ENCODE measurements at regions not wholly inside any gene's neighbourhood (a gene's known extent, or its start where the extent isn't known, plus 50 kb on each side); places are given as distances from the start of the nearest gene placed in this dataset.
"Not testable (repeated sequence)": the region's sequence is repeated elsewhere in the genome, so short reads cannot be mapped to it uniquely, and the experiment has no call there.

DNA sequence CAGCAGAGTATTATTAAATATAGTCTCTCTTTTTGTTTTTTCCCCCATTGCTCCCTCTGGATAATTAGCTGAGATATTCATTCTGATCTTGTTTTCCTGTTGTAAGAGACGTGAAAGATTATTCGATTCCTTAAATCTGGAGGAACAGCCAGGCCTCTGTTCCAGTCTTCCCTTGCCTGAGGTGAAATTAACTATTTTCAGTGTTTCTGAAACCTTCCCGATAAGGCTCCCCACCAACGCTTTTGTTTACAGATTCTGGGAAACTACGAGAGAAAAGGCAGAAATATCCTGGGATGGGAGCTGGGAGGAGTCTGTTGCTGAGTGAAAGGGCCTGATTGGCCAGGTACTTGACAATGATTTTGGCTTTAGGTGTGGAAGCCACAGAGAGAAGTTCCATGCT is 63.6 kb upstream of the AGR3 start:
- no peak overlapping the region for H3K4me3 Mint-ChIP-seq (ENCODE audit: unreplicated experiment)
- no peak overlapping the region for H3K27ac Mint-ChIP-seq (ENCODE audit: unreplicated experiment)
- H3K9me3 Mint-ChIP-seq (ENCODE audit: unreplicated experiment) = peaks cover 30% of the 10 kb centered on the region
- H3K27me3 Mint-ChIP-seq (ENCODE audit: unreplicated experiment) = peaks cover 12% of the 10 kb centered on the region
- TF ChIP-seq, protein P1, sequence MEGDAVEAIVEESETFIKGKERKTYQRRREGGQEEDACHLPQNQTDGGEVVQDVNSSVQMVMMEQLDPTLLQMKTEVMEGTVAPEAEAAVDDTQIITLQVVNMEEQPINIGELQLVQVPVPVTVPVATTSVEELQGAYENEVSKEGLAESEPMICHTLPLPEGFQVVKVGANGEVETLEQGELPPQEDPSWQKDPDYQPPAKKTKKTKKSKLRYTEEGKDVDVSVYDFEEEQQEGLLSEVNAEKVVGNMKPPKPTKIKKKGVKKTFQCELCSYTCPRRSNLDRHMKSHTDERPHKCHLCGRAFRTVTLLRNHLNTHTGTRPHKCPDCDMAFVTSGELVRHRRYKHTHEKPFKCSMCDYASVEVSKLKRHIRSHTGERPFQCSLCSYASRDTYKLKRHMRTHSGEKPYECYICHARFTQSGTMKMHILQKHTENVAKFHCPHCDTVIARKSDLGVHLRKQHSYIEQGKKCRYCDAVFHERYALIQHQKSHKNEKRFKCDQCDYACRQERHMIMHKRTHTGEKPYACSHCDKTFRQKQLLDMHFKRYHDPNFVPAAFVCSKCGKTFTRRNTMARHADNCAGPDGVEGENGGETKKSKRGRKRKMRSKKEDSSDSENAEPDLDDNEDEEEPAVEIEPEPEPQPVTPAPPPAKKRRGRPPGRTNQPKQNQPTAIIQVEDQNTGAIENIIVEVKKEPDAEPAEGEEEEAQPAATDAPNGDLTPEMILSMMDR (IDR thresholded peaks at IDR 0.05; ENCODE audit: unreplicated experiment) = no peak
- peaks cover 15% of the 10 kb centered on the region for H3K4me1 Mint-ChIP-seq (ENCODE audit: unreplicated experiment)
- peaks cover 46% of the 10 kb centered on the region for H3K36me3 Mint-ChIP-seq (ENCODE audit: low read depth, unreplicated experiment)
- no peak for DNase-seq (ENCODE audit: low spot score)

DNA sequence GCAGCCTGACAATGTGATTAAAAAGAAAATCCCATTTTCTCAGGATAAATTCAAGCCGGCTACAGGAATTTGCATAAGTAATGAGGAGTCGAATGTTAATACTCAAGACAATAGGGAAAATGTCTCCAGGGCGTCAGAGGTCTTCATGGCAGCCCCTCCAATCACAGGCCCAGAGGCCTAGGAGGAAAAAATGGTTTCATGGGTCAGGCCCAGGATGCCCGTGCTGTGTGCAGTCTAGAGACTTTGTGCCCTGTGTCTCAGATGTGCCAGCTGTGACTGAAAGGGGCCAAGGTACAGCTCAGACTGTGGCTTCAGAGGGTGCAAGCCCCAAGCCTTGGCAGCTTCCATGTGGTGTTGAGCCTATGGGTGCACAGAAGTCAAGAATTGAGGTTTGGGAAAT is 66.3 kb upstream of the AGR3 start:
- H3K27me3 Mint-ChIP-seq (ENCODE audit: unreplicated experiment) = peaks cover 11% of the 10 kb centered on the region
- not testable (repeated sequence) for DNase-seq (ENCODE audit: low spot score); H3K4me3 Mint-ChIP-seq (ENCODE audit: unreplicated experiment)

DNA sequence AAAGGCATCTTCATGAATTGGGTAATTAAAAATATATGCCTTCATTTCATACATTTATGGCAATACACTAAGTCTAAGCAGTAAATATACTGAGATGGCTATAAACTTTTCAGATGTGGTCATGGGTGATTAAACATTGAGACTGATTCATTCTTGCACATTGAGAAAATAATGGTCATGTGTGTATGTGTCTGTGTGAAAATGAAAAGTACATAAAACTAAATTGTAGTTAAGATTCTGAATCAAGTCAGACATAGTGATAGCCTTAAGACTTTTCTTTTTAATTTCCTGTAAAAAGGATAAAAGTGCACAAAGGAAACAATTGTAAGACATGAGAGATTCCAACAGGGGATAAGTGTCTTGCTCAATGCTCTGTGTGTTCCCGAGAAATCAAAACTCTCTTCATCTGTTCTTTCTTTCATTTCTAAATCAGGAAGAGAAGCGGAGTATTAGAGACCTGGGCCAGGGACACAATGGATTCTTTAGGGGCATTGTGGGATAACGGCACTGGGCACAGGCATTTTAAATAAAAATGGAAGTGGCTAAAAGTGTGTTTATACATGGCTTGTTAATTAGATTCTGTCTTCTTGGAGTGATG is 69.8 kb upstream of the AGR3 start:
- peaks cover 17% of the 10 kb centered on the region for H3K9me3 Mint-ChIP-seq (ENCODE audit: unreplicated experiment)
- no peak overlapping the region for H3K27ac Mint-ChIP-seq (ENCODE audit: unreplicated experiment)
- H3K36me3 Mint-ChIP-seq (ENCODE audit: low read depth, unreplicated experiment) = peaks cover 24% of the 10 kb centered on the region
- no peak overlapping the region for H3K4me3 Mint-ChIP-seq (ENCODE audit: unreplicated experiment)
- peaks cover 9% of the 10 kb centered on the region for H3K4me1 Mint-ChIP-seq (ENCODE audit: unreplicated experiment)
- H3K27me3 Mint-ChIP-seq (ENCODE audit: unreplicated experiment) = peaks cover 6% of the 10 kb centered on the region
- no peak for DNase-seq (ENCODE audit: low spot score)
- TF ChIP-seq, protein P1 (IDR thresholded peaks at IDR 0.05; ENCODE audit: unreplicated experiment) = no peak

More for the DNA sequence above, 66.3 kb upstream of the AGR3 start:
- H3K9me3 Mint-ChIP-seq (ENCODE audit: unreplicated experiment) = peaks cover 22% of the 10 kb centered on the region
- peaks cover 36% of the 10 kb centered on the region for H3K36me3 Mint-ChIP-seq (ENCODE audit: low read depth, unreplicated experiment)
- not testable (repeated sequence) for H3K4me1 Mint-ChIP-seq (ENCODE audit: unreplicated experiment); H3K27ac Mint-ChIP-seq (ENCODE audit: unreplicated experiment)

DNA sequence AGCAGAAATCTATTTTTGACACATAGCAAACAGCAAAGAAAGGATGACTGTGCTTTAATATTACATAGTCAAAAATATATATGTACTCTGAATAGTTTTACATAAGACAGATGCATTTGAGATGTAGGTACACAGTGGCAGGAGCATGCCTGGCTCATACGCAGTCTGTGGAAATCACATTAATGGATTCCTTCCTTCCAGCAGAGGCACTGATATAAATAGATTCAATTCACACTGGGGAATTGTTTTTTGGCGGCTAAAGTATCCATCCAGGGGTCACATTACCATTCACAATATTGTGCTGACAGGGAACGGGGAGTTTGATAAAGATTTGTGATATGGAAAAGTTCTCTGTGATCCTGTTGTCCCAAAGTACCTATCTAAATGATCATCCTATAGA is 72.5 kb upstream of the AGR3 start:
- Mint-ChIP-seq H3K4me3 (ENCODE audit: unreplicated experiment) (no peak overlapping the region), H3K27ac (ENCODE audit: unreplicated experiment) (no peak overlapping the region), H3K27me3 (ENCODE audit: unreplicated experiment) (peaks cover 6% of the 10 kb centered on the region), H3K9me3 (ENCODE audit: unreplicated experiment) (peaks cover 2% of the 10 kb centered on the region), H3K36me3 (ENCODE audit: low read depth, unreplicated experiment) (peaks cover 2% of the 10 kb centered on the region), H3K4me1 (ENCODE audit: unreplicated experiment) (peaks cover 9% of the 10 kb centered on the region)
- TF ChIP-seq, protein P1 (IDR thresholded peaks at IDR 0.05; ENCODE audit: unreplicated experiment) = no peak
- DNase-seq (ENCODE audit: low spot score) = no peak

DNA sequence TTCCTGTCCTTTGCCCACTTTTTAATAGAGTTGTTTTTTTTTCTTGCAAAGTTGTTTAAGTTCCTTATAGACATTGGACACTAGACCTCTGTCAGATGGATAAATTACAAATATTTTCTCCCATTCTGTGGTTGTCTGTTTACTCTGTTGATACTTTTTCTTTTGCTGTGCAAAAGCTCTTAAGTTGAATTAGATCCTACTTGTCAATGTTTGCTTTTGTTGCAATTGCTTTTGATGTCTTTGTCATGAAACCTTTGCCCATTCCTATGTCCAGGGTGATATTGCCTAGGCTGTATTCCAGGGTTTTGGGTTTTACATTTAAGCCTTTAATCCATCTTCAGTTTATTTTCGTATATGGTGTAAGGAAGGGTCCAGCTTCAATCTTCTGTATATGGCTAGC is 76.9 kb upstream of the AGR3 start:
- no peak overlapping the region for H3K4me3 Mint-ChIP-seq (ENCODE audit: unreplicated experiment)
- TF ChIP-seq, protein P1 (IDR thresholded peaks at IDR 0.05; ENCODE audit: unreplicated experiment) = no peak
- H3K27me3 Mint-ChIP-seq (ENCODE audit: unreplicated experiment) = peaks cover 3% of the 10 kb centered on the region
- H3K36me3 Mint-ChIP-seq (ENCODE audit: low read depth, unreplicated experiment) = no peaks in the 10 kb centered on the region
- no peaks in the 10 kb centered on the region for H3K9me3 Mint-ChIP-seq (ENCODE audit: unreplicated experiment)
- H3K27ac Mint-ChIP-seq (ENCODE audit: unreplicated experiment) = no peak overlapping the region
- no peak for DNase-seq (ENCODE audit: low spot score)
- H3K4me1 Mint-ChIP-seq (ENCODE audit: unreplicated experiment) = peaks cover 9% of the 10 kb centered on the region
